Liver (tissue), 8 donors: ENCODE measurements at regions not wholly inside any gene's neighbourhood (a gene's known extent, or its start where the extent isn't known, plus 50 kb on each side); places are given as distances from the start of the nearest gene placed in this dataset.
"Not testable (repeated sequence)": the region's sequence is repeated elsewhere in the genome, so short reads cannot be mapped to it uniquely, and the experiment has no call there.

ENCODE experiments used
- DNase-seq: peaks from one replicate; pipeline ENCODE4 v3.0.0-alpha.2; 2017; ENCODE audit warnings: low spot score
- H3K27ac ChIP-seq, 2 donors: one replicate each; pipeline ENCODE4 v1.7.0; 2013; ENCODE audit warnings: inconsistent platforms in 2 of 2, low read length in 2 of 2, control low read depth in 1 of 2, low read depth in 1 of 2, mild to moderate bottlenecking in 1 of 2
- H3K27me3 ChIP-seq, 4 donors: one replicate each; pipeline versions ENCODE4 v1.6.1 to v1.7.0; 2013; ENCODE audit warnings: low read length in 3 of 4, inconsistent platforms in 1 of 4, mild to moderate bottlenecking in 1 of 4, moderate library complexity in 1 of 4; ENCODE audit not compliant: control insufficient read depth in 4 of 4, insufficient read depth in 4 of 4
- H3K36me3 ChIP-seq, 4 donors: one replicate each; pipeline versions ENCODE4 v1.6.1 to v1.7.0; 2013; ENCODE audit warnings: low read length in 3 of 4, mild to moderate bottlenecking in 3 of 4, low read depth in 1 of 4, moderate library complexity in 1 of 4; ENCODE audit not compliant: control insufficient read depth in 4 of 4, insufficient read depth in 3 of 4
- H3K4me1 ChIP-seq, 4 donors: one replicate each; pipeline versions ENCODE4 v1.6.1 to v1.7.0; 2013; ENCODE audit warnings: low read length in 3 of 4, mild to moderate bottlenecking in 3 of 4, moderate library complexity in 1 of 4; ENCODE audit not compliant: control insufficient read depth in 4 of 4, insufficient read depth in 4 of 4
- H3K4me3 ChIP-seq, 3 donors: one replicate each; pipeline versions ENCODE4 v1.6.1 to v1.7.0; 2013; ENCODE audit warnings: low read length in 3 of 3, control low read depth in 1 of 3, low read depth in 1 of 3, mild to moderate bottlenecking in 1 of 3
- H3K9ac ChIP-seq, 2 donors: one replicate each; pipeline ENCODE4 v1.7.0; 2013; ENCODE audit warnings: low read length in 2 of 2, mild to moderate bottlenecking in 2 of 2, moderate library complexity in 2 of 2, control low read depth in 1 of 2, low read depth in 1 of 2
- H3K9me3 ChIP-seq, 4 donors: one replicate each; pipeline versions ENCODE4 v1.6.1 to v1.7.0; 2013; ENCODE audit warnings: low read length in 3 of 4; ENCODE audit not compliant: control insufficient read depth in 4 of 4
- ATF3 ChIP-seq: IDR thresholded peaks from 2 replicates; pipeline ENCODE4 v1.6.1; 2016; ENCODE audit warnings: antibody characterized with exemption
- EGR1 ChIP-seq, 2 donors: IDR thresholded peaks; 2 replicates each; pipeline ENCODE4 v1.6.1; 2016 to 2018; ENCODE audit warnings: antibody characterized with exemption in 2 of 2, low read depth in 2 of 2
- FOXA1 ChIP-seq: IDR thresholded peaks from 2 replicates; pipeline ENCODE4 v1.6.1; 2016; ENCODE audit warnings: antibody characterized with exemption
- FOXA2 ChIP-seq: IDR thresholded peaks from 2 replicates; pipeline ENCODE4 v1.6.1; 2016; ENCODE audit warnings: antibody characterized with exemption
- GABPA ChIP-seq, 2 donors: IDR thresholded peaks in 1 of 2; conservative IDR thresholded peaks in 1 of 2; 2 replicates each; pipeline ENCODE4 v1.6.1; 2016; ENCODE audit warnings: antibody characterized with exemption in 2 of 2, mild to moderate bottlenecking in 1 of 2, moderate library complexity in 1 of 2
- HNF4G ChIP-seq: IDR thresholded peaks from 2 replicates; pipeline ENCODE4 v1.6.1; 2016; ENCODE audit warnings: antibody characterized with exemption
- JUND ChIP-seq, 2 donors: IDR thresholded peaks; 2 replicates each; pipeline ENCODE4 v1.6.1; 2016; ENCODE audit warnings: antibody characterized with exemption in 2 of 2
- NR2F2 ChIP-seq: IDR thresholded peaks from 2 replicates; pipeline ENCODE4 v1.6.1; 2016; ENCODE audit warnings: antibody characterized with exemption
- RAD21 ChIP-seq, 2 donors: IDR thresholded peaks; 2 replicates each; pipeline ENCODE4 v1.6.1; 2016; ENCODE audit warnings: antibody characterized with exemption in 2 of 2, mild to moderate bottlenecking in 2 of 2
- RXRA ChIP-seq, 2 donors: IDR thresholded peaks; 2 replicates each; pipeline ENCODE4 v1.6.1; 2017 to 2018; ENCODE audit warnings: antibody characterized with exemption in 2 of 2, mild to moderate bottlenecking in 1 of 2
- TAF1 ChIP-seq: conservative IDR thresholded peaks from 2 replicates; pipeline ENCODE4 v1.6.1; 2016; ENCODE audit warnings: antibody characterized with exemption, mild to moderate bottlenecking
- YY1 ChIP-seq: IDR thresholded peaks from 2 replicates; pipeline ENCODE4 v1.6.1; 2016; ENCODE audit warnings: antibody characterized with exemption, mild to moderate bottlenecking
- WGBS: extraction: QIAGEN DNeasy Blood & Tissue Kit; methylation state at CpG from one replicate; pipeline ENCODE4 v1.1.7; 2013; 5-methylcytosine and 5-hydroxymethylcytosine counted together
- TF ChIP-seq, protein P1 (sequence below): fragments of 150-350 bp; IDR thresholded peaks from 2 replicates; pipeline ENCODE4 v1.5.1; 2017; ENCODE audit warnings: improper control_type of control experiment, low read depth, low read length; ENCODE audit not compliant: missing input control
- TF ChIP-seq, protein P2 (sequence below): IDR thresholded peaks from 2 replicates; pipeline ENCODE4 v1.6.1; 2016; ENCODE audit warnings: antibody characterized with exemption
- TF ChIP-seq, protein P3 (sequence below): IDR thresholded peaks from 2 replicates; pipeline ENCODE4 v1.6.1; 2016; ENCODE audit warnings: antibody characterized with exemption, mild to moderate bottlenecking
- donor health status: healthy.
- donor health status: healthy.
- donor health status: healthy.
- donor health status: healthy.
- donor health status: healthy.

DNA sequence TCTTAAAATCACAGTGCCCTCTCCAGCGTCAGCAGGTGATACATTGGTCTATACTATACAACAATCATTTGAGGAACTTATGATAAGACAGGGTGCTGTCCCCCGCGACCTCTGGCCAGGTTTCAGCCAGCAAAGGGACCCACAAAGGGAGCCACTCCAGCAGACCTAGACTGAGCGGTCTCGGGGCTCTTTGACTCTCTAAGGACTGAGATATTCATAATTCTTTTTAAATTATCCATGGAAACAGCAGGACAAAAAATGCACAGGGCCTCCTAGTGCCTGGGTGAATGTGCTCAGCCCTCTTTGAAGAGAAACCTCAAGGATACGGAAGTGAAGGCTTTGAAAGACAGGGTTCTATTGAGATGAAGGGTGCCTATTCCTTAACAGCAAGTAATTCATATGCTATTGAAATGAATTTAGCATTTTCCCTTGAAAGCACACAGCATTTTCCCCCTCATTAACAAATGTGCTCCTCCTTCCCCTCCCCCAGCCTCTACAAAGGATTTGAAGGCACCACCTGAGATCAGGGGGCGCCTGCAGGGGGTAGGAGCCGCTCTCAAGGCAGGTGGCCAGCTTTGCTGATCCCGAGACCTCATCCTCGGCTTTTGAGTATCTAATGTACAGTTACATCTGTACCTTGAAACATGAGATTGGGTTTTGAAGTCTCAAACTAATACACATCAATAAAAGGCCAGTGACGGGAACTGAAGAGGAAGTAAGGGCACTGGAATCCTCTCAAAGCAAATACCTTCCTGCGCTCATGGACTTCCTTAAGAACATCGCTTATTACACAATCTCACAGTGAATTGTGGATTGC lies 65.3 kb upstream of the UNC93A start:
- H3K4me1 ChIP-seq, result not testable (repeated sequence)
- 83% methylated on average over 13 of the region's 13 CpGs for WGBS

DNA sequence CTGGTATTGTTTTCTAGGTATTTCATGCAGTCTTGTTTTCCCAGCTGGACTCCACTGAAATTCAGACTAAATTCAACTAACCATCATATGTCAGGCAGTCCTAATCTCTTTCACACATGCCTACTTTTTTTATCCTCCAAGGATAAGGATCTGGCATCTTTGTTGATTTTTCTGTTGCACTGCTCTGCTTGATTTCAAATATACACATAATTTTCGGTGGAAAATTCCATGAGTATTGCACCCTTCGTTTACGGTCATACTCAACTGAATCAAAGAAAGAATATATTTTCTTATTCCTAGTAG lies 64.8 kb upstream of the UNC93A start:
- no peak for TF ChIP-seq NR2F2
- TF ChIP-seq FOXA2, result no peak
- TF ChIP-seq, protein P1, sequence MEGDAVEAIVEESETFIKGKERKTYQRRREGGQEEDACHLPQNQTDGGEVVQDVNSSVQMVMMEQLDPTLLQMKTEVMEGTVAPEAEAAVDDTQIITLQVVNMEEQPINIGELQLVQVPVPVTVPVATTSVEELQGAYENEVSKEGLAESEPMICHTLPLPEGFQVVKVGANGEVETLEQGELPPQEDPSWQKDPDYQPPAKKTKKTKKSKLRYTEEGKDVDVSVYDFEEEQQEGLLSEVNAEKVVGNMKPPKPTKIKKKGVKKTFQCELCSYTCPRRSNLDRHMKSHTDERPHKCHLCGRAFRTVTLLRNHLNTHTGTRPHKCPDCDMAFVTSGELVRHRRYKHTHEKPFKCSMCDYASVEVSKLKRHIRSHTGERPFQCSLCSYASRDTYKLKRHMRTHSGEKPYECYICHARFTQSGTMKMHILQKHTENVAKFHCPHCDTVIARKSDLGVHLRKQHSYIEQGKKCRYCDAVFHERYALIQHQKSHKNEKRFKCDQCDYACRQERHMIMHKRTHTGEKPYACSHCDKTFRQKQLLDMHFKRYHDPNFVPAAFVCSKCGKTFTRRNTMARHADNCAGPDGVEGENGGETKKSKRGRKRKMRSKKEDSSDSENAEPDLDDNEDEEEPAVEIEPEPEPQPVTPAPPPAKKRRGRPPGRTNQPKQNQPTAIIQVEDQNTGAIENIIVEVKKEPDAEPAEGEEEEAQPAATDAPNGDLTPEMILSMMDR, result no peak
- TF ChIP-seq JUND (IDR thresholded peaks at IDR 0.05), result no peak
- TF ChIP-seq RXRA (IDR thresholded peaks at IDR 0.05), result no peak
- TF ChIP-seq, protein P2, sequence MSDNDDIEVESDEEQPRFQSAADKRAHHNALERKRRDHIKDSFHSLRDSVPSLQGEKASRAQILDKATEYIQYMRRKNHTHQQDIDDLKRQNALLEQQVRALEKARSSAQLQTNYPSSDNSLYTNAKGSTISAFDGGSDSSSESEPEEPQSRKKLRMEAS, result no peak
- no peak for TF ChIP-seq GABPA (IDR thresholded peaks at IDR 0.05 in 1 of 2, conservative IDR thresholded peaks at IDR 0.05 in 1 of 2)
- TF ChIP-seq RAD21 (IDR thresholded peaks at IDR 0.05), result no peak
- Histone ChIP-seq H3K36me3 (no peaks in the 10 kb centered on the region), H3K4me1 (no peaks in the 10 kb centered on the region), H3K27me3 (no peaks in the 10 kb centered on the region), H3K4me3 (no peak overlapping the region), H3K27ac (no peak overlapping the region), H3K9me3 (no peaks in the 10 kb centered on the region), H3K9ac (no peak overlapping the region)
- 75% methylated on average over 3 of the region's 3 CpGs for WGBS
- no peak for DNase-seq

More for the DNA sequence above, 65.3 kb upstream of the UNC93A start:
- H3K27me3 ChIP-seq, DNase-seq, H3K36me3 ChIP-seq, H3K9ac ChIP-seq, H3K27ac ChIP-seq, H3K9me3 ChIP-seq, H3K4me3 ChIP-seq: not testable (repeated sequence)

DNA sequence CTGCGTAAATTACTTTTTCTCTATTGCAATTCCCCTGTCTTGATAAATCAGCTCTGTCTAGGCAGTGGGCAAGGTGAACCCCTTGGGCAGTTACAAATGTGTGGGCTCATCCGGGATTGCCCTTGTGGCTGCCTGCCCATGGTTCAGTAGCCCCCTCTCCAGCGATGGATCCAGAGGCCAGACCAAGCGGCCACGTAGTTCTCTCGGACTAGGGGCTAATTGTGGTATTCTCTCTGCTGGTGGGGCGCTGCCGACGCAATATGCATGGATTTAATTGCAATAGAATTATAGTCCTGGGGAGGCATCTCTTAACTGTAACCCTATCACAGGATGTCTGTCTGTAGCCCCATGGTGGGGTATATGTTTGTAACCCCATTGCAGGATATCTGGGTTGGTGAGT lies 64.3 kb upstream of the UNC93A start:
- H3K4me3 ChIP-seq, result no peak overlapping the region
- WGBS, result 86% methylated on average over 9 of the region's 9 CpGs
- no peaks in the 10 kb centered on the region for H3K27me3 ChIP-seq
- DNase-seq, result no peak
- no peak for TF ChIP-seq HNF4G
- TF ChIP-seq RAD21 (IDR thresholded peaks at IDR 0.05), result no peak
- no peaks in the 10 kb centered on the region for H3K36me3 ChIP-seq
- no peak overlapping the region for H3K27ac ChIP-seq
- no peak overlapping the region for H3K9ac ChIP-seq
- H3K4me1 ChIP-seq, result no peaks in the 10 kb centered on the region
- H3K9me3 ChIP-seq, result no peaks in the 10 kb centered on the region

GRCh38 chr6:167227984-167228383 lies 63.1 kb upstream of the UNC93A start:
- Histone ChIP-seq H3K4me3 (no peak overlapping the region), H3K27me3 (no peaks in the 10 kb centered on the region), H3K9me3 (no peaks in the 10 kb centered on the region), H3K27ac (no peak overlapping the region), H3K9ac (no peak overlapping the region), H3K4me1 (no peaks in the 10 kb centered on the region), H3K36me3 (no peaks in the 10 kb centered on the region)
- no peak for DNase-seq
- 91% methylated on average over 7 of the region's 7 CpGs for WGBS
- TF ChIP-seq RAD21 (IDR thresholded peaks at IDR 0.05) (no peak), HNF4G (no peak), TAF1 (no peak), RXRA (IDR thresholded peaks at IDR 0.05) (no peak), GABPA (IDR thresholded peaks at IDR 0.05 in 1 of 2, conservative IDR thresholded peaks at IDR 0.05 in 1 of 2) (no peak), FOXA1 (no peak), EGR1 (IDR thresholded peaks at IDR 0.05; ENCODE audit: low read depth in 2 of 2) (no peak), YY1 (no peak), ATF3 (no peak)
- TF ChIP-seq, protein P3, sequence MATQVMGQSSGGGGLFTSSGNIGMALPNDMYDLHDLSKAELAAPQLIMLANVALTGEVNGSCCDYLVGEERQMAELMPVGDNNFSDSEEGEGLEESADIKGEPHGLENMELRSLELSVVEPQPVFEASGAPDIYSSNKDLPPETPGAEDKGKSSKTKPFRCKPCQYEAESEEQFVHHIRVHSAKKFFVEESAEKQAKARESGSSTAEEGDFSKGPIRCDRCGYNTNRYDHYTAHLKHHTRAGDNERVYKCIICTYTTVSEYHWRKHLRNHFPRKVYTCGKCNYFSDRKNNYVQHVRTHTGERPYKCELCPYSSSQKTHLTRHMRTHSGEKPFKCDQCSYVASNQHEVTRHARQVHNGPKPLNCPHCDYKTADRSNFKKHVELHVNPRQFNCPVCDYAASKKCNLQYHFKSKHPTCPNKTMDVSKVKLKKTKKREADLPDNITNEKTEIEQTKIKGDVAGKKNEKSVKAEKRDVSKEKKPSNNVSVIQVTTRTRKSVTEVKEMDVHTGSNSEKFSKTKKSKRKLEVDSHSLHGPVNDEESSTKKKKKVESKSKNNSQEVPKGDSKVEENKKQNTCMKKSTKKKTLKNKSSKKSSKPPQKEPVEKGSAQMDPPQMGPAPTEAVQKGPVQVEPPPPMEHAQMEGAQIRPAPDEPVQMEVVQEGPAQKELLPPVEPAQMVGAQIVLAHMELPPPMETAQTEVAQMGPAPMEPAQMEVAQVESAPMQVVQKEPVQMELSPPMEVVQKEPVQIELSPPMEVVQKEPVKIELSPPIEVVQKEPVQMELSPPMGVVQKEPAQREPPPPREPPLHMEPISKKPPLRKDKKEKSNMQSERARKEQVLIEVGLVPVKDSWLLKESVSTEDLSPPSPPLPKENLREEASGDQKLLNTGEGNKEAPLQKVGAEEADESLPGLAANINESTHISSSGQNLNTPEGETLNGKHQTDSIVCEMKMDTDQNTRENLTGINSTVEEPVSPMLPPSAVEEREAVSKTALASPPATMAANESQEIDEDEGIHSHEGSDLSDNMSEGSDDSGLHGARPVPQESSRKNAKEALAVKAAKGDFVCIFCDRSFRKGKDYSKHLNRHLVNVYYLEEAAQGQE, result no peak
- TF ChIP-seq, protein P1, result no peak
- TF ChIP-seq, protein P2, result no peak
